Naive thymus-derived CD8-positive, alpha-beta T cell (primary cell): ENCODE measurements at regions not wholly inside any gene's neighbourhood (a gene's known extent, or its start where the extent isn't known, plus 50 kb on each side); places are given as distances from the start of the nearest gene placed in this dataset.
"Not testable (repeated sequence)": the region's sequence is repeated elsewhere in the genome, so short reads cannot be mapped to it uniquely, and the experiment has no call there.

Experiments used
- ATAC-seq, 2 donors: fragments of 150-1000 bp; cut with Tn5 transposase in 1 of 2; sonication (Bioruptor Pico), chemical (Tn5 transposase) in 1 of 2; 1 replicate in 1 of 2; 2 replicates in 1 of 2; pipeline ENCODE4 v1.10.0; 2021; ENCODE audit warnings: mild to moderate bottlenecking in 2 of 2, moderate library complexity in 2 of 2
- POLR2A ChIA-PET: fragments of 350-600 bp; sonication (Branson Sonifier 250); formaldehyde crosslinking; loops from one replicate; lab custom pipeline; 2021; ENCODE audit warnings: antibody characterized with exemption; lab: Charles Lee
- DNase-seq, 10 donors: peaks; one replicate each; pipeline versions ENCODE4 v3.0.0 to v3.0.0-alpha.2; 2020 to 2022
- H3K27ac Mint-ChIP-seq, 10 donors: one replicate each; pipeline ENCODE4 v1.8.0; 2020 to 2022; ENCODE audit warnings: mild to moderate bottlenecking in 10 of 10, mixed read lengths in 10 of 10, moderate library complexity in 4 of 10, inconsistent platforms in 1 of 10
- H3K27me3 Mint-ChIP-seq, 5 donors: one replicate each; pipeline ENCODE4 v1.8.0; 2021 to 2022; ENCODE audit warnings: mixed read lengths in 5 of 5
- H3K36me3 Mint-ChIP-seq, 3 donors: one replicate each; pipeline ENCODE4 v1.8.0; 2020 to 2022; ENCODE audit warnings: mixed read lengths in 3 of 3, mild to moderate bottlenecking in 2 of 3, inconsistent platforms in 1 of 3
- H3K4me1 Mint-ChIP-seq, 4 donors: one replicate each; pipeline ENCODE4 v1.8.0; 2021 to 2022; ENCODE audit warnings: mixed read lengths in 4 of 4
- H3K4me3 Mint-ChIP-seq, 10 donors: one replicate each; pipeline ENCODE4 v1.8.0; 2020 to 2022; ENCODE audit warnings: mild to moderate bottlenecking in 10 of 10, mixed read lengths in 10 of 10, moderate library complexity in 6 of 10, inconsistent platforms in 1 of 10
- H3K9me3 Mint-ChIP-seq, 9 donors: one replicate each; pipeline ENCODE4 v1.8.0; 2020 to 2022; ENCODE audit warnings: mixed read lengths in 9 of 9, mild to moderate bottlenecking in 3 of 9, inconsistent platforms in 1 of 9, moderate library complexity in 1 of 9

- no peaks in the 10 kb centered on the region for H3K36me3 Mint-ChIP-seq
- no peaks in the 10 kb centered on the region for H3K9me3 Mint-ChIP-seq
- POLR2A ChIA-PET: no interaction called here
- DNase-seq (no peak), ATAC-seq (no peak)
- no peak overlapping the region for H3K4me3 Mint-ChIP-seq
- peaks cover 8 to 24% (median 13%) of the 10 kb centered on the region in 5 donors for H3K27me3 Mint-ChIP-seq
- peaks cover 0 to 7% (median 0%) of the 10 kb centered on the region in 4 donors for H3K4me1 Mint-ChIP-seq
- H3K27ac Mint-ChIP-seq: no peak overlapping the region
Measured at GRCh38 chr11:109956124-109956793, 136.9 kb upstream of the ZC3H12C start.

- ATAC-seq (no peak), DNase-seq (no peak)
- POLR2A ChIA-PET: no interaction called here
- Mint-ChIP-seq H3K9me3 (no peaks in the 10 kb centered on the region), H3K4me1 (peaks cover 0 to 7% (median 0%) of the 10 kb centered on the region in 4 donors), H3K4me3 (no peak overlapping the region), H3K36me3 (no peaks in the 10 kb centered on the region), H3K27me3 (peaks cover 8 to 24% (median 13%) of the 10 kb centered on the region in 5 donors), H3K27ac (no peak overlapping the region)
Measured at GRCh38 chr11:109957000-109957399, 136.2 kb upstream of the ZC3H12C start.

GRCh38 chr11:109957601-109958000 lies 135.6 kb upstream of the ZC3H12C start:
- POLR2A ChIA-PET: no interaction called here

GRCh38 chr11:109958131-109958820 lies 134.9 kb upstream of the ZC3H12C start:
- Mint-ChIP-seq H3K4me1 (peaks cover 0 to 7% (median 0%) of the 10 kb centered on the region in 4 donors), H3K27ac (no peak overlapping the region), H3K4me3 (no peak overlapping the region), H3K9me3 (no peaks in the 10 kb centered on the region), H3K36me3 (no peaks in the 10 kb centered on the region), H3K27me3 (peaks cover 6 to 20% (median 8%) of the 10 kb centered on the region in 5 donors)
- no peak for DNase-seq
- POLR2A ChIA-PET: no interaction called here
- ATAC-seq: no peak

More at GRCh38 chr11:109957601-109958000, 135.6 kb upstream of the ZC3H12C start:
- DNase-seq (no peak), ATAC-seq (no peak)
- no peaks in the 10 kb centered on the region for H3K9me3 Mint-ChIP-seq
- no peak overlapping the region for H3K27ac Mint-ChIP-seq
- peaks cover 0 to 7% (median 0%) of the 10 kb centered on the region in 4 donors for H3K4me1 Mint-ChIP-seq
- no peaks in the 10 kb centered on the region for H3K36me3 Mint-ChIP-seq
- H3K4me3 Mint-ChIP-seq: no peak overlapping the region
- H3K27me3 Mint-ChIP-seq: peaks cover 6 to 20% (median 10%) of the 10 kb centered on the region in 5 donors

GRCh38 chr11:109958821-109959166 lies 134.4 kb upstream of the ZC3H12C start:
- peaks cover 6 to 19% (median 8%) of the 10 kb centered on the region in 5 donors for H3K27me3 Mint-ChIP-seq
- ATAC-seq (no peak), DNase-seq (no peak)
- H3K9me3 Mint-ChIP-seq: no peaks in the 10 kb centered on the region
- H3K4me3 Mint-ChIP-seq: no peak overlapping the region
- peaks cover 0 to 7% (median 0%) of the 10 kb centered on the region in 4 donors for H3K4me1 Mint-ChIP-seq
- no peak overlapping the region for H3K27ac Mint-ChIP-seq
- POLR2A ChIA-PET: no interaction called here
- no peaks in the 10 kb centered on the region for H3K36me3 Mint-ChIP-seq

- Mint-ChIP-seq H3K4me1 (peaks cover 0 to 4% (median 0%) of the 10 kb centered on the region in 4 donors), H3K36me3 (no peaks in the 10 kb centered on the region), H3K4me3 (no peak overlapping the region), H3K27ac (no peak overlapping the region), H3K27me3 (peaks cover 0 to 4% (median 0%) of the 10 kb centered on the region in 5 donors), H3K9me3 (no peaks in the 10 kb centered on the region)
- DNase-seq: no peak
- ATAC-seq: no peak
- POLR2A ChIA-PET: no interaction called here
Measured at GRCh38 chr11:109960831-109961230, 132.4 kb upstream of the ZC3H12C start.

GRCh38 chr11:109961261-109961660 lies 131.9 kb upstream of the ZC3H12C start:
- no peaks in the 10 kb centered on the region for H3K36me3 Mint-ChIP-seq
- no peaks in the 10 kb centered on the region for H3K9me3 Mint-ChIP-seq
- ATAC-seq (no peak), DNase-seq (no peak)
- peaks cover 0 to under 1% (median 0%) of the 10 kb centered on the region in 4 donors for H3K4me1 Mint-ChIP-seq
- no peak overlapping the region for H3K4me3 Mint-ChIP-seq
- H3K27me3 Mint-ChIP-seq: peaks cover 0 to 4% (median 0%) of the 10 kb centered on the region in 5 donors
- H3K27ac Mint-ChIP-seq: no peak overlapping the region
- POLR2A ChIA-PET: no interaction called here

- POLR2A ChIA-PET: no interaction called here
- H3K9me3 Mint-ChIP-seq: peaks cover 0 to 7% (median 0%) of the 10 kb centered on the region in 9 donors
- ATAC-seq (no peak), DNase-seq (no peak)
- no peaks in the 10 kb centered on the region for H3K36me3 Mint-ChIP-seq
- H3K27me3 Mint-ChIP-seq: peaks cover 0 to 4% (median 0%) of the 10 kb centered on the region in 5 donors
- H3K4me3 Mint-ChIP-seq: no peak overlapping the region
- no peaks in the 10 kb centered on the region for H3K4me1 Mint-ChIP-seq
- H3K27ac Mint-ChIP-seq: no peak overlapping the region
Measured at GRCh38 chr11:109963101-109963500, 130.1 kb upstream of the ZC3H12C start.

- H3K4me3 Mint-ChIP-seq: no peak overlapping the region
- DNase-seq (no peak), ATAC-seq (no peak)
- peaks cover 0 to 4% (median 0%) of the 10 kb centered on the region in 5 donors for H3K27me3 Mint-ChIP-seq
- POLR2A ChIA-PET: no interaction called here
- H3K9me3 Mint-ChIP-seq: peaks cover 0 to 9% (median 0%) of the 10 kb centered on the region in 9 donors
- no peaks in the 10 kb centered on the region for H3K36me3 Mint-ChIP-seq
- H3K4me1 Mint-ChIP-seq: no peaks in the 10 kb centered on the region
- H3K27ac Mint-ChIP-seq: no peak overlapping the region
Measured at GRCh38 chr11:109964487-109964886, 128.7 kb upstream of the ZC3H12C start.

- H3K36me3 Mint-ChIP-seq, H3K4me3 Mint-ChIP-seq, H3K27ac Mint-ChIP-seq, POLR2A ChIA-PET, H3K9me3 Mint-ChIP-seq, H3K4me1 Mint-ChIP-seq, DNase-seq, ATAC-seq, H3K27me3 Mint-ChIP-seq: not testable (repeated sequence)
Measured at GRCh38 chr11:109965445-109965844, 127.7 kb upstream of the ZC3H12C start.

GRCh38 chr11:109965926-109966325 lies 127.3 kb upstream of the ZC3H12C start:
- H3K9me3 Mint-ChIP-seq, H3K27ac Mint-ChIP-seq, POLR2A ChIA-PET, H3K4me3 Mint-ChIP-seq, ATAC-seq, H3K4me1 Mint-ChIP-seq, H3K27me3 Mint-ChIP-seq, H3K36me3 Mint-ChIP-seq, DNase-seq: not testable (repeated sequence)

- H3K27ac Mint-ChIP-seq, H3K9me3 Mint-ChIP-seq, ATAC-seq, H3K36me3 Mint-ChIP-seq, H3K27me3 Mint-ChIP-seq, DNase-seq, H3K4me3 Mint-ChIP-seq, POLR2A ChIA-PET: not testable (repeated sequence)
- peaks cover 2 to 20% (median 6%) of the 10 kb centered on the region in 4 donors for H3K4me1 Mint-ChIP-seq
Measured at GRCh38 chr11:109967136-109967535, 126.1 kb upstream of the ZC3H12C start.

GRCh38 chr11:109968299-109968698 lies 124.9 kb upstream of the ZC3H12C start:
- Mint-ChIP-seq H3K27me3 (peaks cover 0 to 5% (median 0%) of the 10 kb centered on the region in 5 donors), H3K27ac (no peak overlapping the region), H3K4me3 (no peak overlapping the region), H3K36me3 (no peaks in the 10 kb centered on the region), H3K4me1 (peaks cover 2 to 23% (median 6%) of the 10 kb centered on the region in 4 donors), H3K9me3 (peaks cover 0 to 9% (median 0%) of the 10 kb centered on the region in 9 donors)
- DNase-seq (no peak), ATAC-seq (no peak)
- POLR2A ChIA-PET: no interaction called here
